Neural progenitor cell (in vitro differentiated cells): ENCODE measurements at regions not wholly inside any gene's neighbourhood (a gene's known extent, or its start where the extent isn't known, plus 50 kb on each side); places are given as distances from the start of the nearest gene placed in this dataset.

Source experiments
- CTCF ChIP-seq: fragments of 200-600 bp; sonication (generic); IDR thresholded peaks from 2 replicates; pipeline ENCODE4 v1.5.1; 2017; ENCODE audit warnings: antibody characterized with exemption, mild to moderate bottlenecking
- EZH2 ChIP-seq: fragments of 200-600 bp; sonication (generic); IDR thresholded peaks from 2 replicates; pipeline ENCODE4 v1.6.1; 2017; ENCODE audit warnings: antibody characterized with exemption, mild to moderate bottlenecking, moderate library complexity
- EZH2phosphoT487 ChIP-seq: fragments of 200-600 bp; sonication (generic); IDR thresholded peaks from 2 replicates; pipeline ENCODE4 v1.6.1; 2017; ENCODE audit warnings: antibody characterized with exemption

GRCh38 chr3:1955750-1956149 lies 142.9 kb upstream of the CNTN4 start:
- TF ChIP-seq CTCF, result no peak
- no peak for TF ChIP-seq EZH2phosphoT487
- no peak for TF ChIP-seq EZH2
